H1 (cell line): ENCODE measurements at regions not wholly inside any gene's neighbourhood (a gene's known extent, or its start where the extent isn't known, plus 50 kb on each side); places are given as distances from the start of the nearest gene placed in this dataset.

Experiments
- CTCF ChIA-PET: fragments of 300-600 bp; sonication (Branson Sonifier 250); formaldehyde crosslinking; loops from one replicate; lab custom pipeline; 2021; ENCODE audit not compliant: partially characterized antibody; lab: Charles Lee
- POLR2A ChIA-PET: fragments of 300-600 bp; sonication (Branson Sonifier 250); formaldehyde crosslinking; loops from one replicate; lab custom pipeline; 2021; ENCODE audit warnings: inconsistent platforms; ENCODE audit not compliant: partially characterized antibody; lab: Charles Lee
- DNase-seq, 2 experiments: peaks; one replicate each; pipeline versions ENCODE4 v3.0.0 to v3.0.0-alpha.2; 2010 to 2022; ENCODE audit warnings: low spot score in 2 of 2, low read depth in 1 of 2, mixed read lengths in 1 of 2
- FAIRE-seq: peaks from 2 replicates; lab custom pipeline; 2011; peaks lifted over from hg19 to GRCh38; lab: Jason Lieb, UNC
- H2AFZ ChIP-seq: 2 replicates; pipeline ENCODE4 v1.8.1; 2012; ENCODE audit warnings: low read length, inconsistent platforms
- H2AK5ac ChIP-seq: 2 replicates; pipeline ENCODE4 v1.6.1; 2013; ENCODE audit warnings: low read depth, low read length
- H2BK120ac ChIP-seq: replicated peaks from 2 replicates; pipeline ENCODE3; 2013; ENCODE audit warnings: low read depth, low read length, inconsistent platforms
- H2BK12ac ChIP-seq: 2 replicates; pipeline ENCODE4 v1.6.1; 2013; ENCODE audit warnings: low read depth, low read length
- H2BK15ac ChIP-seq: 2 replicates; pipeline ENCODE4 v1.6.1; 2013; ENCODE audit warnings: low read length
- H2BK20ac ChIP-seq: 2 replicates; pipeline ENCODE4 v1.6.1; 2013; ENCODE audit warnings: low read length
- H2BK5ac ChIP-seq: 2 replicates; pipeline ENCODE4 v1.6.1; 2013; ENCODE audit warnings: low read depth, low read length
- H3K14ac ChIP-seq: 2 replicates; pipeline ENCODE4 v1.6.1; 2013; ENCODE audit warnings: inconsistent platforms; ENCODE audit not compliant: insufficient read length
- H3K18ac ChIP-seq: 2 replicates; pipeline ENCODE4 v1.6.1; 2013; ENCODE audit warnings: low read length; ENCODE audit errors: extremely low read depth
- H3K23ac ChIP-seq: 2 replicates; pipeline ENCODE4 v1.6.1; 2013; ENCODE audit warnings: inconsistent platforms; ENCODE audit not compliant: insufficient read length
- H3K23me2 ChIP-seq: 2 replicates; pipeline ENCODE4 v1.6.1; 2013; ENCODE audit warnings: low read depth, low read length
- H3K27ac ChIP-seq: 2 replicates; pipeline ENCODE4 v1.6.1; 2011; ENCODE audit warnings: low read depth, low read length, inconsistent platforms
- H3K27me3 ChIP-seq, 4 experiments: replicated peaks in 1 of 4; 1 replicate in 1 of 4; 2 replicates in 3 of 4; pipeline versions ENCODE4 v1.6.1 to v1.8.1; 2011 to 2013; ENCODE audit warnings: low read length in 3 of 4, mild to moderate bottlenecking in 3 of 4, inconsistent platforms in 2 of 4, mixed read lengths in 2 of 4, moderate library complexity in 1 of 4; ENCODE audit not compliant: control insufficient read depth in 3 of 4, insufficient read depth in 3 of 4; ENCODE audit errors: extremely low read depth in 1 of 4
- H3K36me3 ChIP-seq, 4 experiments: 2 replicates each; pipeline versions ENCODE4 v1.6.1 to v1.8.1; 2011 to 2013; ENCODE audit warnings: mild to moderate bottlenecking in 4 of 4, low read length in 3 of 4, moderate library complexity in 2 of 4, control low read depth in 1 of 4, inconsistent platforms in 1 of 4; ENCODE audit not compliant: insufficient read depth in 4 of 4, control insufficient read depth in 2 of 4
- H3K4ac ChIP-seq: replicated peaks from 2 replicates; pipeline ENCODE3; 2013; ENCODE audit warnings: low read length, low read depth, mixed read lengths, inconsistent platforms; ENCODE audit not compliant: insufficient read length
- H3K4me1 ChIP-seq, 4 experiments: replicated peaks in 1 of 4; 1 replicate in 1 of 4; 2 replicates in 3 of 4; pipeline versions ENCODE4 v1.6.1 to v1.8.1; 2011 to 2013; ENCODE audit warnings: low read length in 3 of 4, inconsistent platforms in 2 of 4, mixed read lengths in 1 of 4; ENCODE audit not compliant: insufficient read depth in 4 of 4, control insufficient read depth in 3 of 4
- H3K4me2 ChIP-seq, 2 experiments: 2 replicates each; pipeline versions ENCODE4 v1.6.1 to v1.8.1; 2011 to 2013; ENCODE audit warnings: low read depth in 2 of 2, low read length in 2 of 2, control low read depth in 1 of 2, inconsistent platforms in 1 of 2, mild to moderate bottlenecking in 1 of 2; ENCODE audit not compliant: insufficient read depth in 1 of 2
- H3K4me3 ChIP-seq, 4 experiments: fragments of 200-600, 300-600 bp in 1 of 4; sonication (generic), shearing (Covaris generic), sonication (Bioruptor Twin) in 1 of 4; 2 replicates each; pipeline versions ENCODE4 v1.5.1 to v1.8.1; 2011 to 2016; ENCODE audit warnings: low read length in 4 of 4, low read depth in 3 of 4, control low read depth in 2 of 4, inconsistent platforms in 2 of 4, mild to moderate bottlenecking in 2 of 4, mixed read lengths in 1 of 4, moderate library complexity in 1 of 4; ENCODE audit not compliant: insufficient read depth in 2 of 4; ENCODE audit errors: extremely low read depth in 1 of 4
- H3K56ac ChIP-seq: replicated peaks from 2 replicates; pipeline ENCODE3; 2013; ENCODE audit warnings: low read depth, mild to moderate bottlenecking, mixed read lengths, low read length, inconsistent platforms; ENCODE audit not compliant: insufficient read length
- H3K79me1 ChIP-seq: 2 replicates; pipeline ENCODE4 v1.6.1; 2013; ENCODE audit warnings: low read depth, low read length, control low read depth
- H3K79me2 ChIP-seq, 2 experiments: 2 replicates each; pipeline versions ENCODE4 v1.6.1 to v1.8.1; 2012 to 2013; ENCODE audit warnings: low read length in 2 of 2, mild to moderate bottlenecking in 2 of 2, inconsistent platforms in 1 of 2; ENCODE audit not compliant: insufficient read depth in 2 of 2, control insufficient read depth in 1 of 2
- H3K9ac ChIP-seq, 4 experiments: replicated peaks in 1 of 4; 1 replicate in 1 of 4; 2 replicates in 3 of 4; pipeline versions ENCODE4 v1.6.1 to v1.8.1; 2011 to 2013; ENCODE audit warnings: low read depth in 3 of 4, low read length in 3 of 4, control low read depth in 2 of 4, mild to moderate bottlenecking in 2 of 4, moderate library complexity in 2 of 4, inconsistent platforms in 1 of 4; ENCODE audit errors: extremely low read depth in 1 of 4
- H3K9me3 ChIP-seq, 2 experiments: 2 replicates each; pipeline versions ENCODE4 v1.6.1 to v1.8.1; 2012 to 2013; ENCODE audit warnings: mild to moderate bottlenecking in 2 of 2, moderate library complexity in 2 of 2, control low read depth in 1 of 2, inconsistent platforms in 1 of 2, low read depth in 1 of 2, low read length in 1 of 2, mixed read lengths in 1 of 2; ENCODE audit not compliant: insufficient read depth in 2 of 2
- H4K20me1 ChIP-seq, 2 experiments: replicated peaks in 1 of 2; 2 replicates each; pipeline versions ENCODE3 to v1.8.1; 2011 to 2013; ENCODE audit warnings: inconsistent platforms in 2 of 2, low read length in 2 of 2, mild to moderate bottlenecking in 1 of 2; ENCODE audit not compliant: insufficient read depth in 2 of 2, control insufficient read depth in 1 of 2
- H4K5ac ChIP-seq: 2 replicates; pipeline ENCODE4 v1.6.1; 2013; ENCODE audit warnings: low read length, low read depth, mixed read lengths, inconsistent platforms; ENCODE audit not compliant: insufficient read length
- H4K8ac ChIP-seq: 2 replicates; pipeline ENCODE4 v1.8.0; 2013; ENCODE audit warnings: mild to moderate bottlenecking, moderate library complexity, low read length, inconsistent platforms; ENCODE audit not compliant: insufficient read depth; ENCODE audit errors: extremely low read depth
- H4K91ac ChIP-seq: replicated peaks from 2 replicates; pipeline ENCODE3; 2013; ENCODE audit warnings: low read length, mixed read lengths, inconsistent platforms; ENCODE audit not compliant: insufficient read length
- ATF3 ChIP-seq: IDR thresholded peaks from 2 replicates; pipeline ENCODE4 v1.6.1; 2011; ENCODE audit warnings: low read depth, mild to moderate bottlenecking, low read length; ENCODE audit not compliant: insufficient read depth
- CHD2 ChIP-seq: IDR thresholded peaks from 2 replicates; pipeline ENCODE4 v1.6.1; 2012; ENCODE audit warnings: low read length, improper control_type of control experiment
- CTBP2 ChIP-seq: IDR thresholded peaks from 2 replicates; pipeline ENCODE4 v1.7.0; 2011; ENCODE audit warnings: borderline replicate concordance, mild to moderate bottlenecking, moderate library complexity, mixed read lengths, low read length; ENCODE audit not compliant: insufficient read depth, insufficient read length
- EGR1 ChIP-seq: IDR thresholded peaks from 2 replicates; pipeline ENCODE4 v1.6.1; 2011; ENCODE audit warnings: low read depth, low read length, borderline replicate concordance
- FOSL1 ChIP-seq: IDR thresholded peaks from 2 replicates; pipeline ENCODE4 v1.6.1; 2011; ENCODE audit warnings: mild to moderate bottlenecking, low read depth, low read length, moderate library complexity; ENCODE audit not compliant: insufficient read depth
- GABPA ChIP-seq: IDR thresholded peaks from 2 replicates; pipeline ENCODE4 v1.6.1; 2011; ENCODE audit warnings: mild to moderate bottlenecking, low read length, moderate library complexity, borderline replicate concordance; ENCODE audit not compliant: insufficient read depth
- POLR2A ChIP-seq, 2 experiments: IDR thresholded peaks; 1 replicate in 1 of 2; 2 replicates in 1 of 2; pipeline ENCODE4 v1.6.1; 2011; ENCODE audit warnings: low read depth in 2 of 2, low read length in 2 of 2, mild to moderate bottlenecking in 2 of 2; ENCODE audit errors: control extremely low read depth in 1 of 2
- RAD21 ChIP-seq, 2 experiments: IDR thresholded peaks in 1 of 2; conservative IDR thresholded peaks in 1 of 2; 2 replicates each; pipeline ENCODE4 v1.6.1; 2011; ENCODE audit warnings: low read depth in 2 of 2, low read length in 2 of 2, improper control_type of control experiment in 1 of 2, inconsistent platforms in 1 of 2, mild to moderate bottlenecking in 1 of 2, moderate library complexity in 1 of 2
- RBBP5 ChIP-seq: IDR thresholded peaks from 2 replicates; pipeline ENCODE4 v1.7.1; 2012; ENCODE audit warnings: low read depth, mild to moderate bottlenecking, inconsistent platforms, low read length, moderate library complexity, borderline replicate concordance
- SAP30 ChIP-seq: fragments of 300-600 bp; sonication (generic); IDR thresholded peaks from 2 replicates; pipeline ENCODE4 v1.7.1; 2012; ENCODE audit warnings: low read length, moderate library complexity, mild to moderate bottlenecking, inconsistent platforms; ENCODE audit not compliant: insufficient read depth, insufficient replicate concordance
- SIRT6 ChIP-seq: IDR thresholded peaks from one replicate; pipeline ENCODE4 v1.7.1; 2012; ENCODE audit warnings: low read length, inconsistent platforms
- SP2 ChIP-seq: IDR thresholded peaks from 2 replicates; pipeline ENCODE4 v1.6.1; 2012; ENCODE audit warnings: mild to moderate bottlenecking, low read length, inconsistent platforms
- SUZ12 ChIP-seq: fragments of 200-600 bp; sonication (generic); IDR thresholded peaks from 2 replicates; pipeline ENCODE4 v1.6.1; 2012; ENCODE audit warnings: mild to moderate bottlenecking, inconsistent platforms, low read length, moderate library complexity, mixed read lengths
- TAF1 ChIP-seq: IDR thresholded peaks from 2 replicates; pipeline ENCODE4 v1.6.1; 2011; ENCODE audit warnings: mild to moderate bottlenecking, low read depth, low read length
- TCF12 ChIP-seq: IDR thresholded peaks from 2 replicates; pipeline ENCODE4 v1.6.1; 2011; ENCODE audit warnings: low read depth, mild to moderate bottlenecking, low read length
- WGBS, 2 experiments: shearing (Covaris generic) in 1 of 2; methylation state at CpG; one replicate each; pipeline versions ENCODE4 v1.1.6 to v1.1.7; 2013 to 2015; ENCODE audit warnings: low lambda C conversion rate in 2 of 2, mixed read lengths in 2 of 2, inconsistent platforms in 1 of 2, low coverage in 1 of 2, missing lambda C conversion rate in 1 of 2; ENCODE audit not compliant: insufficient replicate concordance in 2 of 2, insufficient coverage in 1 of 2, insufficient read length in 1 of 2; ENCODE audit errors: extremely low coverage in 1 of 2, missing lambda C conversion rate in 1 of 2; 5-methylcytosine and 5-hydroxymethylcytosine counted together

- no peak overlapping the region for H3K56ac ChIP-seq
- H3K4me2 ChIP-seq, result no peak overlapping the region
- H4K20me1 ChIP-seq, result no peaks in the 10 kb centered on the region
- no peak overlapping the region for H4K8ac ChIP-seq
- H3K27ac ChIP-seq, result no peak overlapping the region
- no peaks in the 10 kb centered on the region for H3K79me2 ChIP-seq
- H2BK20ac ChIP-seq, result no peak overlapping the region
- H3K9me3 ChIP-seq, result no peaks in the 10 kb centered on the region
- 96% methylated on average over 2 of the region's 2 CpGs; no CpG with 5 or more reads in 1 of the 2 experiments for WGBS, 2 experiments
- no peaks in the 10 kb centered on the region for H3K36me3 ChIP-seq
- H3K9ac ChIP-seq, result no peak overlapping the region
- no peak overlapping the region for H2BK5ac ChIP-seq
- POLR2A ChIA-PET, result no interaction called here
- H3K23ac ChIP-seq, result no peak overlapping the region
- H2BK120ac ChIP-seq, result no peak overlapping the region
- no peak overlapping the region for H3K4me3 ChIP-seq
- H3K79me1 ChIP-seq, result no peaks in the 10 kb centered on the region
- no peak overlapping the region for H3K4ac ChIP-seq
- H3K23me2 ChIP-seq, result no peaks in the 10 kb centered on the region
- no peak overlapping the region for H2AFZ ChIP-seq
- no peak overlapping the region for H2BK12ac ChIP-seq
- no peaks in the 10 kb centered on the region for H3K27me3 ChIP-seq
- CTCF ChIA-PET, result no interaction called here
- H3K14ac ChIP-seq, result no peak overlapping the region
- H4K5ac ChIP-seq, result no peak overlapping the region
- no peak overlapping the region for H3K18ac ChIP-seq
- no peaks in the 10 kb centered on the region for H3K4me1 ChIP-seq
- no peak overlapping the region for H2BK15ac ChIP-seq
- H2AK5ac ChIP-seq, result no peak overlapping the region
- DNase-seq (no peak), FAIRE-seq (no peak)
- H4K91ac ChIP-seq, result no peak overlapping the region
- no peak for TF ChIP-seq POLR2A (IDR thresholded peaks at IDR 0.05; ENCODE audit: control extremely low read depth in 1 of 2, low read depth in 2 of 2, low read length in 2 of 2)
- TF ChIP-seq TCF12, result no peak
- TF ChIP-seq RAD21 (IDR thresholded peaks at IDR 0.05 in 1 of 2, conservative IDR thresholded peaks at IDR 0.05 in 1 of 2; ENCODE audit: low read depth in 2 of 2, low read length in 2 of 2), result no peak
- TF ChIP-seq SAP30, result no peak
- no peak for TF ChIP-seq GABPA
- TF ChIP-seq RBBP5, result no peak
- no peak for TF ChIP-seq SIRT6
- TF ChIP-seq EGR1, result no peak
- TF ChIP-seq FOSL1, result no peak
- no peak for TF ChIP-seq CHD2
- TF ChIP-seq ATF3, result no peak
- no peak for TF ChIP-seq SUZ12
- TF ChIP-seq TAF1, result no peak
- TF ChIP-seq SP2, result no peak
- TF ChIP-seq CTBP2, result no peak
Observed at GRCh38 chr21:20639026-20639425, 359.2 kb upstream of the NCAM2 start.
